HG03108 (cell line): ENCODE measurements at regions not wholly inside any gene's neighbourhood (a gene's known extent, or its start where the extent isn't known, plus 50 kb on each side); places are given as distances from the start of the nearest gene placed in this dataset.
"Not testable (repeated sequence)": the region's sequence is repeated elsewhere in the genome, so short reads cannot be mapped to it uniquely, and the experiment has no call there.

Experiments
- ATAC-seq: cut with Tn5 transposase; IDR thresholded peaks from one replicate; pipeline ENCODE4 v1.9.1; 2021; ENCODE audit warnings: moderate library complexity; ENCODE audit not compliant: unreplicated experiment

GRCh38 chr6:137401088-137401487, 93.1 kb downstream of the OLIG3 start:
- no peak for ATAC-seq

GRCh38 chr6:137399881-137400443, 94.2 kb downstream of the OLIG3 start:
- ATAC-seq = no peak

- no peak for ATAC-seq
Observed at GRCh38 chr6:137395316-137395715, 98.9 kb downstream of the OLIG3 start.

GRCh38 chr6:137391061-137391814, 103.0 kb downstream of the OLIG3 start:
- no peak for ATAC-seq

GRCh38 chr6:137390334-137390733, 103.9 kb downstream of the OLIG3 start:
- ATAC-seq = no peak

- peak; percentile 89 for ATAC-seq
Observed at GRCh38 chr6:137389150-137389704, 105.0 kb downstream of the OLIG3 start.

- ATAC-seq = no peak
Observed at GRCh38 chr6:137387096-137387764, 107.0 kb downstream of the OLIG3 start.

- ATAC-seq = not testable (repeated sequence)
Observed at GRCh38 chr6:137383287-137383686, 110.9 kb downstream of the OLIG3 start.

- ATAC-seq = no peak
Observed at GRCh38 chr6:137378090-137378369, 116.2 kb downstream of the OLIG3 start.

- ATAC-seq = no peak
Observed at GRCh38 chr6:137373296-137373695, 120.9 kb downstream of the OLIG3 start.

GRCh38 chr6:137372532-137372931, 121.7 kb downstream of the OLIG3 start:
- ATAC-seq = no peak

- ATAC-seq = no peak
Observed at GRCh38 chr6:137371634-137372016, 122.6 kb downstream of the OLIG3 start.

GRCh38 chr6:137370871-137371633, 123.1 kb downstream of the OLIG3 start:
- no peak for ATAC-seq

GRCh38 chr6:137369136-137369535, 125.1 kb downstream of the OLIG3 start:
- no peak for ATAC-seq

GRCh38 chr6:137365707-137366437, 128.3 kb downstream of the OLIG3 start:
- no peak for ATAC-seq

- no peak for ATAC-seq
Observed at GRCh38 chr6:137363805-137364138, 130.4 kb downstream of the OLIG3 start.

GRCh38 chr6:137362878-137363804, 131.1 kb downstream of the OLIG3 start:
- no peak for ATAC-seq

- no peak for ATAC-seq
Observed at GRCh38 chr6:137361701-137362100, 132.5 kb downstream of the OLIG3 start.

- ATAC-seq = no peak
Observed at GRCh38 chr6:137358273-137358672, 135.9 kb downstream of the OLIG3 start.

GRCh38 chr6:137357948-137358266, 136.3 kb downstream of the OLIG3 start:
- no peak for ATAC-seq
